Natural killer cell (primary cell): ENCODE measurements at regions not wholly inside any gene's neighbourhood (a gene's known extent, or its start where the extent isn't known, plus 50 kb on each side); places are given as distances from the start of the nearest gene placed in this dataset.

Experiments used
- ATAC-seq, 3 donors: fragments of 150-1000 bp in 2 of 3; fragments of 200-7000 bp in 1 of 3; cut with Tn5 transposase; 1 replicate in 1 of 3; 2 replicates in 2 of 3; pipeline ENCODE4 v1.10.0; 2021; ENCODE audit warnings: mild to moderate bottlenecking in 2 of 3, moderate library complexity in 2 of 3
- DNase-seq, 2 donors: peaks; one replicate each; pipeline versions ENCODE4 v3.0.0 to v3.0.0-alpha.2; 2013 to 2021; ENCODE audit warnings: mixed read lengths in 1 of 2
- H3K27ac ChIP-seq: one replicate; pipeline ENCODE4 v1.5.1; 2013; ENCODE audit warnings: mild to moderate bottlenecking, low read length
- H3K27me3 ChIP-seq: one replicate; pipeline ENCODE4 v1.6.1; 2013; ENCODE audit warnings: low read length; ENCODE audit not compliant: control insufficient read depth, insufficient read depth
- H3K36me3 ChIP-seq: one replicate; pipeline ENCODE4 v1.6.1; 2013; ENCODE audit warnings: low read length; ENCODE audit not compliant: control insufficient read depth, insufficient read depth
- H3K4me1 ChIP-seq: one replicate; pipeline ENCODE4 v1.6.1; 2013; ENCODE audit warnings: low read length; ENCODE audit not compliant: control insufficient read depth, insufficient read depth
- H3K4me3 ChIP-seq: one replicate; pipeline ENCODE4 v1.5.1; 2013; ENCODE audit warnings: low read length
- H3K9me3 ChIP-seq: one replicate; pipeline ENCODE4 v1.6.1; 2013; ENCODE audit warnings: low read length; ENCODE audit not compliant: control insufficient read depth, insufficient read depth
- H3K27ac Mint-ChIP-seq, 2 donors: one replicate each; pipeline ENCODE4 v1.8.0; 2022; ENCODE audit warnings: mild to moderate bottlenecking in 2 of 2, mixed read lengths in 2 of 2, moderate library complexity in 1 of 2
- H3K27me3 Mint-ChIP-seq, 2 donors: one replicate each; pipeline ENCODE4 v1.8.0; 2022; ENCODE audit warnings: low read depth in 2 of 2, mixed read lengths in 2 of 2
- H3K36me3 Mint-ChIP-seq: one replicate; pipeline ENCODE4 v1.8.0; 2022; ENCODE audit warnings: mixed read lengths
- H3K4me1 Mint-ChIP-seq, 2 donors: one replicate each; pipeline ENCODE4 v1.8.0; 2022; ENCODE audit warnings: mixed read lengths in 2 of 2
- H3K4me3 Mint-ChIP-seq: one replicate; pipeline ENCODE4 v1.8.0; 2022; ENCODE audit warnings: mild to moderate bottlenecking, moderate library complexity, mixed read lengths
- H3K9me3 Mint-ChIP-seq, 2 donors: one replicate each; pipeline ENCODE4 v1.8.0; 2022; ENCODE audit warnings: mixed read lengths in 2 of 2
- CTCF ChIP-seq: fragments of 200-600 bp; IDR thresholded peaks from one replicate; pipeline ENCODE4 v1.8.0; 2022; ENCODE audit warnings: antibody characterized with exemption
- WGBS: methylation state at CpG from one replicate; pipeline ENCODE4 v1.1.7; 2013; ENCODE audit warnings: missing lambda C conversion rate; ENCODE audit not compliant: insufficient coverage; 5-methylcytosine and 5-hydroxymethylcytosine counted together
- intact Hi-C: fragments of 100-400 bp; cut with micrococcal nuclease; formaldehyde crosslinking; loops from one replicate; pipeline ENCODE4 v1.14.2; 2022

- H3K4me3 Mint-ChIP-seq, result no peak overlapping the region
- no peak overlapping the region for H3K4me3 ChIP-seq
- no peaks in the 10 kb centered on the region for H3K27me3 ChIP-seq
- H3K27me3 Mint-ChIP-seq, result peaks cover 0 to 6% of the 10 kb centered on the region in 2 donors
- H3K27ac Mint-ChIP-seq, result no peak overlapping the region
- H3K36me3 ChIP-seq, result no peaks in the 10 kb centered on the region
- no peak for TF ChIP-seq CTCF
- H3K27ac ChIP-seq, result no peak overlapping the region
- H3K9me3 ChIP-seq, result no peaks in the 10 kb centered on the region
- H3K36me3 Mint-ChIP-seq, result no peaks in the 10 kb centered on the region
- ATAC-seq (no peak), DNase-seq (no peak)
- no peaks in the 10 kb centered on the region for H3K4me1 Mint-ChIP-seq
- H3K9me3 Mint-ChIP-seq, result no peaks in the 10 kb centered on the region
- WGBS, result 74% methylated on average over 12 of the region's 12 CpGs
- intact Hi-C loops, result no loop called here
- no peaks in the 10 kb centered on the region for H3K4me1 ChIP-seq
These were observed 93.4 kb upstream of the NXT1 start for GRCh38 chr20:23257106-23257761.

- Mint-ChIP-seq H3K4me1 (no peaks in the 10 kb centered on the region), H3K27me3 (peaks cover 0 to 10% of the 10 kb centered on the region in 2 donors), H3K36me3 (no peaks in the 10 kb centered on the region), H3K4me3 (no peak overlapping the region), H3K27ac (no peak overlapping the region), H3K9me3 (no peaks in the 10 kb centered on the region)
- intact Hi-C loops, result no loop called here
- Histone ChIP-seq H3K9me3 (no peaks in the 10 kb centered on the region), H3K4me3 (no peak overlapping the region), H3K4me1 (no peaks in the 10 kb centered on the region), H3K36me3 (no peaks in the 10 kb centered on the region), H3K27ac (no peak overlapping the region), H3K27me3 (no peaks in the 10 kb centered on the region)
- WGBS, result 80% methylated on average over 6 of the region's 6 CpGs
- ATAC-seq (no peak), DNase-seq (no peak)
- TF ChIP-seq CTCF, result no peak
These were observed 94.7 kb upstream of the NXT1 start for GRCh38 chr20:23255716-23256385.

GRCh38 chr20:23255106-23255505 is 95.5 kb upstream of the NXT1 start:
- Histone ChIP-seq H3K9me3 (no peaks in the 10 kb centered on the region), H3K36me3 (no peaks in the 10 kb centered on the region), H3K27me3 (no peaks in the 10 kb centered on the region), H3K4me1 (no peaks in the 10 kb centered on the region), H3K4me3 (no peak overlapping the region), H3K27ac (no peak overlapping the region)
- no peak for TF ChIP-seq CTCF
- ATAC-seq (no peak), DNase-seq (no peak)
- H3K27ac Mint-ChIP-seq, result no peak overlapping the region
- H3K4me1 Mint-ChIP-seq, result no peaks in the 10 kb centered on the region
- H3K9me3 Mint-ChIP-seq, result no peaks in the 10 kb centered on the region
- intact Hi-C loops, result no loop called here
- H3K27me3 Mint-ChIP-seq, result peaks cover under 1 to 10% of the 10 kb centered on the region in 2 donors
- no peaks in the 10 kb centered on the region for H3K36me3 Mint-ChIP-seq
- WGBS, result 89% methylated on average over 6 of the region's 6 CpGs
- H3K4me3 Mint-ChIP-seq, result no peak overlapping the region
